ENCODE measurements at regions not wholly inside any gene's neighbourhood (a gene's known extent, or its start where the extent isn't known, plus 50 kb on each side); places are given as distances from the start of the nearest gene placed in this dataset.

- no peak for DNase-seq (ENCODE audit: low spot score)
- ChIA-PET CTCF (no interaction called here), POLR2A (ENCODE audit: low non-redundant PET) (no interaction called here)
- Histone ChIP-seq H3K9me3 (ENCODE audit: low read depth, low read length, poor library complexity, severe bottlenecking) (no peaks in the 10 kb centered on the region), H3K27ac (ENCODE audit: low read depth, low read length, poor library complexity, severe bottlenecking) (no peak overlapping the region), H3K36me3 (ENCODE audit: insufficient read depth, low read length, poor library complexity, severe bottlenecking) (no peaks in the 10 kb centered on the region), H3K4me3 (ENCODE audit: low read depth, low read length, poor library complexity, severe bottlenecking) (no peak overlapping the region), H3K4me1 (ENCODE audit: insufficient read depth, low read length, poor library complexity, severe bottlenecking) (no peaks in the 10 kb centered on the region), H3K27me3 (replicated peaks; ENCODE audit: insufficient read depth, low read depth, low read length, poor library complexity) (peaks cover 58% of the 10 kb centered on the region)
- no peak for TF ChIP-seq EZH2 (IDR thresholded peaks at IDR 0.05; ENCODE audit: borderline replicate concordance, low read depth, low read length, poor library complexity, severe bottlenecking)
- no peak for TF ChIP-seq CTCF (conservative IDR thresholded peaks at IDR 0.05; ENCODE audit: low read depth, low read length)
- BruUV-seq (replicated peaks), result no TSS peak
- intact Hi-C loops (cut with micrococcal nuclease; ENCODE audit: unreplicated experiment), result no loop called here
Observed at GRCh38 chr17:12492450-12492849, 173.2 kb upstream of the MYOCD start.

GRCh38 chr17:12505866-12506265, 159.8 kb upstream of the MYOCD start:
- H3K27ac ChIP-seq (ENCODE audit: low read depth, low read length, poor library complexity, severe bottlenecking), result no peak overlapping the region
- H3K9me3 ChIP-seq (ENCODE audit: low read depth, low read length, poor library complexity, severe bottlenecking), result no peaks in the 10 kb centered on the region
- ChIA-PET CTCF (no interaction called here), POLR2A (ENCODE audit: low non-redundant PET) (interaction anchor here (0.6 kb wide), 1 partner anchor 8 kb away, joined by 4 read pairs; no protein-coding TSS in a partner anchor)
- H3K4me3 ChIP-seq (ENCODE audit: low read depth, low read length, poor library complexity, severe bottlenecking), result no peak overlapping the region
- H3K36me3 ChIP-seq (ENCODE audit: insufficient read depth, low read length, poor library complexity, severe bottlenecking), result no peaks in the 10 kb centered on the region
- TF ChIP-seq EZH2 (IDR thresholded peaks at IDR 0.05; ENCODE audit: borderline replicate concordance, low read depth, low read length, poor library complexity, severe bottlenecking) (no peak), CTCF (conservative IDR thresholded peaks at IDR 0.05; ENCODE audit: low read depth, low read length) (no peak)
- H3K4me1 ChIP-seq (ENCODE audit: insufficient read depth, low read length, poor library complexity, severe bottlenecking), result no peaks in the 10 kb centered on the region
- DNase-seq (ENCODE audit: low spot score), result no peak
- H3K27me3 ChIP-seq (replicated peaks; ENCODE audit: insufficient read depth, low read depth, low read length, poor library complexity), result peaks cover 4% of the 10 kb centered on the region
- no TSS peak for BruUV-seq (replicated peaks)
- intact Hi-C loops (cut with micrococcal nuclease; ENCODE audit: unreplicated experiment), result no loop called here

- no peak overlapping the region for H3K4me3 ChIP-seq (ENCODE audit: low read depth, low read length, poor library complexity, severe bottlenecking)
- no peak overlapping the region for H3K27ac ChIP-seq (ENCODE audit: low read depth, low read length, poor library complexity, severe bottlenecking)
- DNase-seq (ENCODE audit: low spot score), result no peak
- no peaks in the 10 kb centered on the region for H3K36me3 ChIP-seq (ENCODE audit: insufficient read depth, low read length, poor library complexity, severe bottlenecking)
- TF ChIP-seq CTCF (conservative IDR thresholded peaks at IDR 0.05; ENCODE audit: low read depth, low read length) (no peak), EZH2 (IDR thresholded peaks at IDR 0.05; ENCODE audit: borderline replicate concordance, low read depth, low read length, poor library complexity, severe bottlenecking) (no peak)
- intact Hi-C loops (cut with micrococcal nuclease; ENCODE audit: unreplicated experiment), result no loop called here
- BruUV-seq (replicated peaks), result no TSS peak
- H3K27me3 ChIP-seq (replicated peaks; ENCODE audit: insufficient read depth, low read depth, low read length, poor library complexity), result no peaks in the 10 kb centered on the region
- ChIA-PET POLR2A (ENCODE audit: low non-redundant PET) (no interaction called here), CTCF (no interaction called here)
- H3K4me1 ChIP-seq (ENCODE audit: insufficient read depth, low read length, poor library complexity, severe bottlenecking), result no peaks in the 10 kb centered on the region
- H3K9me3 ChIP-seq (ENCODE audit: low read depth, low read length, poor library complexity, severe bottlenecking), result no peaks in the 10 kb centered on the region
Observed at GRCh38 chr17:12507026-12507595, 158.6 kb upstream of the MYOCD start.
